HepG2 (cell line): ENCODE measurements at regions not wholly inside any gene's neighbourhood (a gene's known extent, or its start where the extent isn't known, plus 50 kb on each side); places are given as distances from the start of the nearest gene placed in this dataset.

Source experiments
- ATAC-seq: fragments of 200-7000 bp; cut with Tn5 transposase; 3 replicates; pipeline ENCODE4 v1.9.1; 2020; ENCODE audit warnings: mild to moderate bottlenecking, moderate library complexity
- BruUV-seq: library from RNA; stranded (reverse); fragments of 400-500 nt; replicated peaks from 2 replicates; lab custom pipeline; 2021; lab: Mats Ljungman, UMichigan
- CTCF ChIA-PET: fragments of 300-600 bp; formaldehyde crosslinking; extraction: SDS; loops from one replicate; lab custom pipeline; 2021; ENCODE audit warnings: low total read pairs, inconsistent platforms, low intra/inter-chr PET ratio; lab: Yijun Ruan, JAX
- POLR2A ChIA-PET: fragments of 350-600 bp; sonication (Branson Sonifier 250); formaldehyde crosslinking; loops from one replicate; lab custom pipeline; 2020; ENCODE audit warnings: antibody characterized with exemption, inconsistent platforms; lab: Yijun Ruan, JAX
- DNase-seq: peaks from one replicate; pipeline ENCODE4 v3.0.0-alpha.2; 2015; ENCODE audit warnings: low spot score
- FAIRE-seq: peaks from 3 replicates; lab custom pipeline; 2011; peaks lifted over from hg19 to GRCh38; lab: Jason Lieb, UNC
- H2AFZ ChIP-seq: one replicate; pipeline ENCODE4 v1.6.1; 2011; ENCODE audit warnings: low read length, inconsistent platforms
- H3K27ac ChIP-seq: fragments of 300-600 bp; 3 replicates; pipeline ENCODE4 v1.8.0; 2011; ENCODE audit warnings: mixed run types, mild to moderate bottlenecking, mixed read lengths, low read length, inconsistent platforms; ENCODE audit not compliant: insufficient read depth; ENCODE audit errors: extremely low read length
- H3K27me3 ChIP-seq, 2 experiments: fragments of 200-600 bp in 1 of 2; 2 replicates in 1 of 2; 3 replicates in 1 of 2; pipeline versions ENCODE4 v1.6.0 to v1.8.0; 2011; ENCODE audit warnings: low read length in 2 of 2, mild to moderate bottlenecking in 2 of 2, moderate library complexity in 2 of 2, inconsistent platforms in 1 of 2; ENCODE audit not compliant: insufficient read depth in 2 of 2, control insufficient read depth in 1 of 2
- H3K36me3 ChIP-seq, 2 experiments: fragments of 200-600 bp in 1 of 2; replicated peaks in 1 of 2; 2 replicates in 1 of 2; 3 replicates in 1 of 2; pipeline versions ENCODE4 v1.5.1 to v1.8.0; 2011; ENCODE audit warnings: low read length in 2 of 2, inconsistent platforms in 1 of 2; ENCODE audit not compliant: insufficient read depth in 2 of 2, control insufficient read depth in 1 of 2
- H3K4me1 ChIP-seq: 2 replicates; pipeline ENCODE4 v1.5.1; 2012; ENCODE audit warnings: low read length, inconsistent platforms; ENCODE audit not compliant: insufficient read depth
- H3K4me2 ChIP-seq: 2 replicates; pipeline ENCODE4 v1.6.0; 2011; ENCODE audit warnings: low read depth, low read length, inconsistent platforms
- H3K4me3 ChIP-seq, 3 experiments: fragments of 200-600 bp in 1 of 3; sonication (generic), shearing (Covaris generic) in 1 of 3; replicated peaks in 1 of 3; 2 replicates each; pipeline ENCODE4 v1.5.1; 2011 to 2016; ENCODE audit warnings: low read length in 3 of 3, inconsistent platforms in 2 of 3, low read depth in 2 of 3, mild to moderate bottlenecking in 2 of 3, control low read depth in 1 of 3, mixed read lengths in 1 of 3; ENCODE audit not compliant: insufficient read depth in 1 of 3
- H3K79me2 ChIP-seq: one replicate; pipeline ENCODE4 v1.6.1; 2011; ENCODE audit warnings: low read length, inconsistent platforms; ENCODE audit not compliant: insufficient read depth
- H3K9ac ChIP-seq: 2 replicates; pipeline ENCODE4 v1.6.0; 2011; ENCODE audit warnings: mild to moderate bottlenecking, low read depth, low read length, inconsistent platforms; ENCODE audit not compliant: insufficient read depth
- H3K9me3 ChIP-seq: 2 replicates; pipeline ENCODE4 v1.5.1; 2012; ENCODE audit warnings: mild to moderate bottlenecking, low read length
- H4K20me1 ChIP-seq: 2 replicates; pipeline ENCODE4 v1.6.0; 2011; ENCODE audit warnings: inconsistent platforms, mild to moderate bottlenecking, low read length, moderate library complexity; ENCODE audit not compliant: insufficient read depth
- FOXP4 ChIP-seq: sonication (generic); formaldehyde crosslinking; IDR thresholded peaks from 2 replicates; pipeline ENCODE4 v1.4.0; 2020; ENCODE audit warnings: missing genetic modification reagents
- GATAD2A ChIP-seq: IDR thresholded peaks from 2 replicates; pipeline ENCODE4 v1.6.1; 2016
- IRF1 ChIP-seq: sonication (generic); formaldehyde crosslinking; IDR thresholded peaks from 2 replicates; pipeline ENCODE4 v1.4.0; 2020; ENCODE audit warnings: low read depth, mild to moderate bottlenecking, missing genetic modification reagents
- MTF2 ChIP-seq: sonication (generic); formaldehyde crosslinking; IDR thresholded peaks from 2 replicates; pipeline ENCODE4 v1.5.0; 2020; ENCODE audit warnings: missing genetic modification reagents, borderline replicate concordance
- MXD4 ChIP-seq: IDR thresholded peaks from 2 replicates; pipeline ENCODE4 v1.6.1; 2016; ENCODE audit warnings: mild to moderate bottlenecking, missing biosample characterization, missing genetic modification reagents
- NONO ChIP-seq, 2 experiments: fragments of 450-650 bp in 1 of 2; sonication (generic) in 1 of 2; formaldehyde crosslinking in 1 of 2; IDR thresholded peaks in 1 of 2; conservative IDR thresholded peaks in 1 of 2; 2 replicates each; pipeline versions ENCODE4 v1.6.1 to v1.8.0; 2017 to 2022; ENCODE audit warnings: mild to moderate bottlenecking in 1 of 2, missing genetic modification reagents in 1 of 2, moderate library complexity in 1 of 2
- NR2F6 ChIP-seq, 2 experiments: IDR thresholded peaks; 2 replicates each; pipeline ENCODE4 v1.6.1; 2016; ENCODE audit warnings: antibody characterized with exemption in 1 of 2, mild to moderate bottlenecking in 1 of 2
- ZKSCAN5 ChIP-seq: sonication (generic); formaldehyde crosslinking; IDR thresholded peaks from 2 replicates; pipeline ENCODE4 v1.5.1; 2020; ENCODE audit warnings: mild to moderate bottlenecking, missing genetic modification reagents
- ZNF138 ChIP-seq: sonication (generic); formaldehyde crosslinking; IDR thresholded peaks from 2 replicates; pipeline ENCODE4 v1.5.0; 2020; ENCODE audit warnings: mild to moderate bottlenecking, low read depth, missing genetic modification reagents
- ZNF616 ChIP-seq: sonication (generic); formaldehyde crosslinking; IDR thresholded peaks from 2 replicates; pipeline ENCODE4 v1.5.0; 2020; ENCODE audit warnings: low read depth, mild to moderate bottlenecking, missing genetic modification reagents
- ZNF773 ChIP-seq: sonication (generic); formaldehyde crosslinking; IDR thresholded peaks from 2 replicates; pipeline ENCODE4 v1.4.0; 2020; ENCODE audit warnings: missing genetic modification reagents, borderline replicate concordance
- WGBS: methylation state at CpG from one replicate; pipeline ENCODE4 v1.1.6; 2017; ENCODE audit warnings: low lambda C conversion rate; 5-methylcytosine and 5-hydroxymethylcytosine counted together
- in situ Hi-C: cut with HindIII; loops from 2 replicates; pipeline ENCODE4 v1.10.0; 2017; ENCODE audit warnings: low pct_unique_long_range_greater_than_20kb; ENCODE audit not compliant: extremely low pct_ligation_motif_present
- intact Hi-C: fragments of 100-400 bp; cut with micrococcal nuclease; formaldehyde crosslinking; loops from one replicate; pipeline ENCODE4 v1.10.0; 2022; ENCODE audit not compliant: unreplicated experiment
- TF ChIP-seq, protein P1 (sequence below): fragments of 450-650 bp; IDR thresholded peaks from 2 replicates; pipeline ENCODE4 v1.6.1; 2017; ENCODE audit warnings: mild to moderate bottlenecking
- TF ChIP-seq, protein P2 (sequence below): sonication (generic); formaldehyde crosslinking; IDR thresholded peaks from 2 replicates; pipeline ENCODE4 v1.8.1; 2023; ENCODE audit warnings: missing genetic modification reagents, mild to moderate bottlenecking, borderline replicate concordance
- TF ChIP-seq, protein P3 (sequence below): sonication (generic); formaldehyde crosslinking; IDR thresholded peaks from 2 replicates; pipeline ENCODE4 v1.8.0; 2022; ENCODE audit warnings: mild to moderate bottlenecking, missing genetic modification reagents; ENCODE audit not compliant: insufficient replicate concordance
- TF ChIP-seq, protein P4 (sequence below): sonication (generic); formaldehyde crosslinking; IDR thresholded peaks from 2 replicates; pipeline ENCODE4 v1.4.0; 2020; ENCODE audit warnings: mild to moderate bottlenecking, missing genetic modification reagents

DNA sequence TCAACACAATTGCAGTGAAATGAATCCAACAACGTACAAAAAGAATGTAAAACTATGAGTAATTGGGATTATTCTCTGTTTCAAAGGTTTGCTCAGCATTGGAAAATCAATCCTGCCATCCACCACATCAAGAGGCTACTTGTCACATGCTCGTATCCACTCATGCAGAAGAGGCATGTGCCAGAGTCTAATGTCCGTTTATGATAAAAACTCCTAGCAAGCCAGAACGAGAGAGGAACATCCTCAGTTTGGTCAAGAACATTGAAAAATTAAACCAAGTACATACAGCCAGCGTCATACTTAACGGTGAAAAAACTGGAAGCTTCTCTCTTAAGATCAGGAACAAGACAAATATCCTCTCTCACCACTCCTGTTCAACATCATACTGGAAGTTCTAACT is 563.9 kb upstream of the TMEM132C start:
- no peak overlapping the region for H2AFZ ChIP-seq
- H3K9ac ChIP-seq, result no peak overlapping the region
- no peaks in the 10 kb centered on the region for H3K79me2 ChIP-seq
- no TSS peak for BruUV-seq
- no peaks in the 10 kb centered on the region for H3K9me3 ChIP-seq
- DNase-seq (no peak), FAIRE-seq (no peak), ATAC-seq (no peak)
- H3K4me2 ChIP-seq, result no peak overlapping the region
- intact Hi-C loops, result no loop called here
- no peaks in the 10 kb centered on the region for H3K36me3 ChIP-seq
- H4K20me1 ChIP-seq, result no peaks in the 10 kb centered on the region
- in situ Hi-C loops, result no loop called here
- CTCF ChIA-PET, result no interaction called here
- POLR2A ChIA-PET, result no interaction called here
- no peaks in the 10 kb centered on the region for H3K27me3 ChIP-seq
- H3K4me3 ChIP-seq, result no peak overlapping the region
- WGBS, result 3% methylated on average over 6 of the region's 6 CpGs
- no peaks in the 10 kb centered on the region for H3K4me1 ChIP-seq
- H3K27ac ChIP-seq, result no peak overlapping the region
- TF ChIP-seq ZNF138 (CRISPR knock-in tag) (no peak), ZNF616 (CRISPR knock-in tag) (no peak), NR2F6 (IDR thresholded peaks at IDR 0.05) (no peak), NR2F6 (CRISPR knock-in tag; IDR thresholded peaks at IDR 0.05) (no peak), IRF1 (no peak), ZKSCAN5 (CRISPR knock-in tag) (no peak), GATAD2A (CRISPR knock-in tag) (no peak), MXD4 (CRISPR knock-in tag) (no peak), ZNF773 (no peak), NONO (IDR thresholded peaks at IDR 0.05) (no peak), NONO (CRISPR knock-in tag; conservative IDR thresholded peaks at IDR 0.05) (no peak), FOXP4 (no peak), MTF2 (CRISPR knock-in tag) (no peak)
- TF ChIP-seq, protein P1, sequence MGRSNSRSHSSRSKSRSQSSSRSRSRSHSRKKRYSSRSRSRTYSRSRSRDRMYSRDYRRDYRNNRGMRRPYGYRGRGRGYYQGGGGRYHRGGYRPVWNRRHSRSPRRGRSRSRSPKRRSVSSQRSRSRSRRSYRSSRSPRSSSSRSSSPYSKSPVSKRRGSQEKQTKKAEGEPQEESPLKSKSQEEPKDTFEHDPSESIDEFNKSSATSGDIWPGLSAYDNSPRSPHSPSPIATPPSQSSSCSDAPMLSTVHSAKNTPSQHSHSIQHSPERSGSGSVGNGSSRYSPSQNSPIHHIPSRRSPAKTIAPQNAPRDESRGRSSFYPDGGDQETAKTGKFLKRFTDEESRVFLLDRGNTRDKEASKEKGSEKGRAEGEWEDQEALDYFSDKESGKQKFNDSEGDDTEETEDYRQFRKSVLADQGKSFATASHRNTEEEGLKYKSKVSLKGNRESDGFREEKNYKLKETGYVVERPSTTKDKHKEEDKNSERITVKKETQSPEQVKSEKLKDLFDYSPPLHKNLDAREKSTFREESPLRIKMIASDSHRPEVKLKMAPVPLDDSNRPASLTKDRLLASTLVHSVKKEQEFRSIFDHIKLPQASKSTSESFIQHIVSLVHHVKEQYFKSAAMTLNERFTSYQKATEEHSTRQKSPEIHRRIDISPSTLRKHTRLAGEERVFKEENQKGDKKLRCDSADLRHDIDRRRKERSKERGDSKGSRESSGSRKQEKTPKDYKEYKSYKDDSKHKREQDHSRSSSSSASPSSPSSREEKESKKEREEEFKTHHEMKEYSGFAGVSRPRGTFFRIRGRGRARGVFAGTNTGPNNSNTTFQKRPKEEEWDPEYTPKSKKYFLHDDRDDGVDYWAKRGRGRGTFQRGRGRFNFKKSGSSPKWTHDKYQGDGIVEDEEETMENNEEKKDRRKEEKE, result no peak
- TF ChIP-seq, protein P2, sequence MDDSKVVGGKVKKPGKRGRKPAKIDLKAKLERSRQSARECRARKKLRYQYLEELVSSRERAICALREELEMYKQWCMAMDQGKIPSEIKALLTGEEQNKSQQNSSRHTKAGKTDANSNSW, result no peak
- TF ChIP-seq, protein P3, sequence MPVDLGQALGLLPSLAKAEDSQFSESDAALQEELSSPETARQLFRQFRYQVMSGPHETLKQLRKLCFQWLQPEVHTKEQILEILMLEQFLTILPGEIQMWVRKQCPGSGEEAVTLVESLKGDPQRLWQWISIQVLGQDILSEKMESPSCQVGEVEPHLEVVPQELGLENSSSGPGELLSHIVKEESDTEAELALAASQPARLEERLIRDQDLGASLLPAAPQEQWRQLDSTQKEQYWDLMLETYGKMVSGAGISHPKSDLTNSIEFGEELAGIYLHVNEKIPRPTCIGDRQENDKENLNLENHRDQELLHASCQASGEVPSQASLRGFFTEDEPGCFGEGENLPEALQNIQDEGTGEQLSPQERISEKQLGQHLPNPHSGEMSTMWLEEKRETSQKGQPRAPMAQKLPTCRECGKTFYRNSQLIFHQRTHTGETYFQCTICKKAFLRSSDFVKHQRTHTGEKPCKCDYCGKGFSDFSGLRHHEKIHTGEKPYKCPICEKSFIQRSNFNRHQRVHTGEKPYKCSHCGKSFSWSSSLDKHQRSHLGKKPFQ (CRISPR knock-in tag), result no peak
- TF ChIP-seq, protein P4, sequence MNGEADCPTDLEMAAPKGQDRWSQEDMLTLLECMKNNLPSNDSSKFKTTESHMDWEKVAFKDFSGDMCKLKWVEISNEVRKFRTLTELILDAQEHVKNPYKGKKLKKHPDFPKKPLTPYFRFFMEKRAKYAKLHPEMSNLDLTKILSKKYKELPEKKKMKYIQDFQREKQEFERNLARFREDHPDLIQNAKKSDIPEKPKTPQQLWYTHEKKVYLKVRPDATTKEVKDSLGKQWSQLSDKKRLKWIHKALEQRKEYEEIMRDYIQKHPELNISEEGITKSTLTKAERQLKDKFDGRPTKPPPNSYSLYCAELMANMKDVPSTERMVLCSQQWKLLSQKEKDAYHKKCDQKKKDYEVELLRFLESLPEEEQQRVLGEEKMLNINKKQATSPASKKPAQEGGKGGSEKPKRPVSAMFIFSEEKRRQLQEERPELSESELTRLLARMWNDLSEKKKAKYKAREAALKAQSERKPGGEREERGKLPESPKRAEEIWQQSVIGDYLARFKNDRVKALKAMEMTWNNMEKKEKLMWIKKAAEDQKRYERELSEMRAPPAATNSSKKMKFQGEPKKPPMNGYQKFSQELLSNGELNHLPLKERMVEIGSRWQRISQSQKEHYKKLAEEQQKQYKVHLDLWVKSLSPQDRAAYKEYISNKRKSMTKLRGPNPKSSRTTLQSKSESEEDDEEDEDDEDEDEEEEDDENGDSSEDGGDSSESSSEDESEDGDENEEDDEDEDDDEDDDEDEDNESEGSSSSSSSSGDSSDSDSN (CRISPR knock-in tag), result no peak
